AG10803 (cell line): ENCODE measurements at regions not wholly inside any gene's neighbourhood (a gene's known extent, or its start where the extent isn't known, plus 50 kb on each side); places are given as distances from the start of the nearest gene placed in this dataset.
"Not testable (repeated sequence)": the region's sequence is repeated elsewhere in the genome, so short reads cannot be mapped to it uniquely, and the experiment has no call there.

Experiments used
- DNase-seq: peaks from one replicate; pipeline ENCODE4 v3.0.0; 2010; ENCODE audit warnings: low read depth
- H3K4me3 ChIP-seq: 2 replicates; pipeline ENCODE4 v1.5.1; 2011; ENCODE audit warnings: mild to moderate bottlenecking, low read length, control low read depth
- CTCF ChIP-seq: conservative IDR thresholded peaks from 2 replicates; pipeline ENCODE4 v1.5.1; 2011; ENCODE audit warnings: mild to moderate bottlenecking, low read length, control low read depth, inconsistent platforms

DNA sequence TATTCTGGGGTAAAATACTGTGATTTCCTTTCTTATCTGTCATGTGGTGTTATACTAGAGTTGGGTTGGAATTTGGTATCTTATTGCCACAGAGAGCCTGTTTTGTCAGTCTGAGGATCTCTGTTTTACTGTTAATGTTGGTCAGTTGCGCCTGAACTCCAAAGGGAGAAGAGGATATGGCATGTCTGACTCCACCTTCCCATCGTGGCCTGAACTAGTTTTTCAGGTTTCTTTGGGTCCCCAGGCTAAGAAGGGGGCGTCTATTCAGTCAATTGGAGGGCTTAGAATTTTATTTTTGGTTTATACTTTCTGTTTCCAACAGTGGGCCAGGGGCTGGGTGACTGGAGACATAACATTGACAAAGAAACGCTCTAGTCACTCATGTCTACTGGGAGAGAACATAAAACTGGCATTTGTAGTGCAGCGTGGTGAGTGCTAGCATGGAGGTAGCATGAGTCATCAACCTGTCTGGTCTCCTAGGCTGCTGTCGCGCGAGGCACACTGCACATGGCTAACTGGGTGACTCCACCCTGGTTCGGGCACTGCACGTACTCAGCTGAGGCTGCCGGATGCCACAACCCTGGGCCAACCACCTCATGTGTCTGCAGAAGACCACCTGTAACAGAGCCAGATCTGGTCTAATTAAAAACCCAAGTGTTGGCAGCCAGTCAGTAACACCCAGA is 120.1 kb upstream of the OR9Q1 start:
- DNase-seq, result peak; percentile 0
- TF ChIP-seq CTCF, result no peak
- no peak overlapping the region for H3K4me3 ChIP-seq

- TF ChIP-seq CTCF, result no peak
These were observed 119.3 kb upstream of the OR9Q1 start for GRCh38 chr11:57904376-57904775.

GRCh38 chr11:57905439-57905838 is 118.2 kb upstream of the OR9Q1 start:
- no peak for TF ChIP-seq CTCF
- DNase-seq, result no peak
- H3K4me3 ChIP-seq, result no peak overlapping the region

More at GRCh38 chr11:57904376-57904775, 119.3 kb upstream of the OR9Q1 start:
- no peak overlapping the region for H3K4me3 ChIP-seq
- no peak for DNase-seq

GRCh38 chr11:57908399-57908798 is 115.3 kb upstream of the OR9Q1 start:
- not testable (repeated sequence) for DNase-seq, H3K4me3 ChIP-seq

DNA sequence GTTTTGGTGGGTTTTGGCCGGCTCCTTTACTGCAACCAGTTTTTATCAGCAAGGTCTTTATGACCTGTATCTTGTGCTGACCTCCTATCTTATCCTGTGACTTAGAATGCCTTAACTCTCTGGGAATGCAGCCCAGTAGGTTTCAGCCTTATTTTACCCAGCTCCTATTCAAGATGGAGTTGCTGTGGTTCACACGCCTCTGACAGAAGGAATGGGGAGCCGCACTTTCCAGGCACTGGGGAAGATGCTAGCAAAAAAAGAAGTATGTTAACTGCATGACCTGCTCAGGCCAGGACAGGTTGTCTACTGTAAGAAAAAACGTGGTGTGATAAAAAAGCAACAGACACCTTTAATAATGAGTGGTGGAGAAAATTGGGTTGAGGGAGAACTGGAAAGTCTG is 112.2 kb upstream of the OR9Q1 start:
- not testable (repeated sequence) for DNase-seq, H3K4me3 ChIP-seq

DNA sequence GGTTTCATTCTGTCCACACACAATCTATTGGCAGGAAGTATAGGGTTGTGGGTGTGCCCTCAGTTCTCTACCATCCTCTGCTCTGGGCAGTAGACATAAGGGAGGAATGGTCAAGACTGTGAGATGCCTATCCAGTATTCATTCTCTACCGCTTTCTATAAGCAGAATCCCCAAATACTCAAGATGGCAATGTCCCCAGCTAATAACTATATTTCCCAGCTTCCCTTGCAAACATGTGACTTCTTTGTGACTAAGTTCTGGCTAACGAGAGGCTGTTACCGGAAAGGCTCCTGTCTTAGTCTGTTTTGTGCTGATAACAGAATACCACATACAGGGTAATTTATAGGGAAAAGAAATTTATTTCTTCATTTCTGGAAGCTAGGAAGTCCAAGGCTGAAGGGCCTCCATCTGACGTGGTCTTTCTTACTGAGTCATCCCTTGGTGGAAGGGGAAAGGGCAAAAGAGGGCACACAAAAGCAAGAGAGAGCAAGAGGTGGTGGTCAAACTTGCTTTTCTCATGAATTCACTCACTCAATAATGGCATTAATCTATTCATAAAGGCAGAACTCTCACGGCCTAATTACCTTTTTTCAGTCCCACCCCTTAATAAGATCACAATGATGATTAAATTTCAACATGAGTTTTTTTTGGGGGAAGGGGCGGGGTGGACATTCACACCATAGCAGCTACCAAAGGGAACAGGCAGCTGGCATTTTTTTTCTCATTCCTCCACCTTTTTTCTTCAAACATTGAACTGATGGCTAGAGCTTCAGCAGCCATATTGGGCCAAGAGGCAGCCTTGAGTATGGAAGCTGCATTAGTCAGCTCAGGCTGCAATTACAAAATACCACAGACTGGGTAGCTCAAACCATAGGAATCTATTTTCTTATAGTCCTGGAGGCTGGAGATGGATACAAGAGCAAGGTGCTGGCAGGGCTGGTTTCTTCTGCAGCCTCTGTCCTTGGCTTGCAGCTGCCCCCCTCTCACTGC is 109.7 kb upstream of the OR9Q1 start:
- no peak for DNase-seq
- no peak overlapping the region for H3K4me3 ChIP-seq
- no peak for TF ChIP-seq CTCF

GRCh38 chr11:57917632-57918031 is 106.0 kb upstream of the OR9Q1 start:
- DNase-seq, result no peak
- no peak for TF ChIP-seq CTCF
- no peak overlapping the region for H3K4me3 ChIP-seq

DNA sequence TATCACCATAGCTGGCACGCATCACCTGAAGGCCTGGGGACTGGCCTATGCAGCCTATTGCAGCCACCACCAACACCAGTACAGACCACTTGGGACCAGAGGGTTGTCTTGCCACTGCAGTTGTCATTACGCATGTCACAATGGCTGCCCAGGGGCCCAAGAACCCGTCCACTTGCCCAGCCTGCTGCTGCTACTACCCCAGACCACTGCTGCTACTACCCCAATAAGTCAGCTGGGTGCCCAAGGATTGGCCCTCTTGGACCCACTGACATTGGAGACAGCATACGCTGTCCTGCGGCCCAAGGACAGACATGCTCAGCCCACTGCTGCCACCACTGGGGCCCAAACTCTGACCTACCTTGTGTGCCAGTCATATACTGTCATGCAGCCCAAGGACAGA is 102.7 kb upstream of the OR9Q1 start:
- TF ChIP-seq CTCF, result no peak
- no peak for DNase-seq

More for the DNA sequence above, 102.7 kb upstream of the OR9Q1 start:
- no peak overlapping the region for H3K4me3 ChIP-seq
